H9 (cell line): ENCODE measurements at regions not wholly inside any gene's neighbourhood (a gene's known extent, or its start where the extent isn't known, plus 50 kb on each side); places are given as distances from the start of the nearest gene placed in this dataset.

Experiments used
- DNase-seq: peaks from one replicate; pipeline ENCODE4 v3.0.0-alpha.2; 2017
- H2AFZ ChIP-seq: one replicate; pipeline ENCODE4 v1.6.1; 2013; ENCODE audit warnings: mild to moderate bottlenecking, low read length, control low read depth, moderate library complexity
- H2AK5ac ChIP-seq: 2 replicates; pipeline ENCODE4 v1.6.1; 2013; ENCODE audit warnings: low read length, control low read depth, mixed read lengths; ENCODE audit not compliant: insufficient read length
- H2BK120ac ChIP-seq: one replicate; pipeline ENCODE4 v1.6.1; 2013; ENCODE audit warnings: low read depth, mild to moderate bottlenecking, low read length, control low read depth, inconsistent platforms; ENCODE audit not compliant: poor library complexity, severe bottlenecking
- H2BK12ac ChIP-seq: 2 replicates; pipeline ENCODE4 v1.6.1; 2013; ENCODE audit warnings: low read length, control low read depth, mixed read lengths, low read depth; ENCODE audit not compliant: insufficient read length
- H2BK15ac ChIP-seq: 2 replicates; pipeline ENCODE4 v1.6.1; 2013; ENCODE audit warnings: low read depth, low read length, control low read depth
- H2BK20ac ChIP-seq: one replicate; pipeline ENCODE4 v1.6.1; 2013; ENCODE audit warnings: low read depth, mild to moderate bottlenecking, low read length, control low read depth, inconsistent platforms; ENCODE audit not compliant: poor library complexity, severe bottlenecking
- H2BK5ac ChIP-seq: 2 replicates; pipeline ENCODE4 v1.6.1; 2013; ENCODE audit warnings: low read length, control low read depth, mixed read lengths; ENCODE audit not compliant: insufficient read length
- H3K14ac ChIP-seq: 2 replicates; pipeline ENCODE4 v1.6.1; 2013; ENCODE audit warnings: low read length, control low read depth; ENCODE audit not compliant: insufficient read depth
- H3K18ac ChIP-seq: 2 replicates; pipeline ENCODE4 v1.6.1; 2013; ENCODE audit warnings: low read depth, mild to moderate bottlenecking, mixed read lengths, low read length, control low read depth; ENCODE audit not compliant: insufficient read length
- H3K23ac ChIP-seq: 2 replicates; pipeline ENCODE4 v1.6.1; 2013; ENCODE audit warnings: low read length, control low read depth, mixed read lengths, low read depth; ENCODE audit not compliant: insufficient read length
- H3K23me2 ChIP-seq: 2 replicates; pipeline ENCODE4 v1.6.1; 2013; ENCODE audit warnings: low read depth, mild to moderate bottlenecking, mixed read lengths, low read length, control low read depth; ENCODE audit not compliant: insufficient read length, poor library complexity, severe bottlenecking
- H3K27ac ChIP-seq: 2 replicates; pipeline ENCODE4 v1.5.1; 2013; ENCODE audit warnings: low read length, control low read depth, mixed read lengths, low read depth; ENCODE audit not compliant: insufficient read length
- H3K27me3 ChIP-seq: 2 replicates; pipeline ENCODE4 v1.6.1; 2013; ENCODE audit warnings: low read length, control low read depth, inconsistent platforms; ENCODE audit not compliant: insufficient read depth
- H3K4ac ChIP-seq: 2 replicates; pipeline ENCODE4 v1.6.1; 2013; ENCODE audit warnings: low read depth, mild to moderate bottlenecking, control low read depth, inconsistent platforms, low read length, moderate library complexity
- H3K4me1 ChIP-seq: 2 replicates; pipeline ENCODE4 v1.6.1; 2013; ENCODE audit warnings: low read length, control low read depth, inconsistent platforms; ENCODE audit not compliant: insufficient read depth
- H3K4me2 ChIP-seq: 2 replicates; pipeline ENCODE4 v1.6.1; 2013; ENCODE audit warnings: low read length, control low read depth, mixed read lengths; ENCODE audit not compliant: insufficient read length, insufficient read depth
- H3K56ac ChIP-seq: 2 replicates; pipeline ENCODE4 v1.6.1; 2013; ENCODE audit warnings: low read depth, mild to moderate bottlenecking, mixed read lengths, low read length, control low read depth; ENCODE audit not compliant: insufficient read length
- H3K79me1 ChIP-seq: 2 replicates; pipeline ENCODE4 v1.6.1; 2013; ENCODE audit warnings: low read depth, mild to moderate bottlenecking, moderate library complexity, low read length, control low read depth, inconsistent platforms; ENCODE audit not compliant: insufficient read depth, poor library complexity, severe bottlenecking
- H3K79me2 ChIP-seq: 2 replicates; pipeline ENCODE4 v1.6.1; 2013; ENCODE audit warnings: low read length, control low read depth, inconsistent platforms; ENCODE audit not compliant: insufficient read depth
- H3K9ac ChIP-seq: 2 replicates; pipeline ENCODE4 v1.6.1; 2013; ENCODE audit warnings: low read length, control low read depth, mixed read lengths; ENCODE audit not compliant: insufficient read length; ENCODE audit errors: extremely low read depth
- H3K9me3 ChIP-seq: one replicate; pipeline ENCODE4 v1.6.1; 2013; ENCODE audit warnings: low read depth, low read length, inconsistent platforms; ENCODE audit not compliant: control insufficient read depth
- H3T11ph ChIP-seq: one replicate; pipeline ENCODE4 v1.6.1; 2013; ENCODE audit warnings: mild to moderate bottlenecking, low read length, control low read depth, inconsistent platforms
- H4K20me1 ChIP-seq: one replicate; pipeline ENCODE4 v1.6.1; 2013; ENCODE audit not compliant: control insufficient read depth, insufficient read length, insufficient read depth
- H4K5ac ChIP-seq: 2 replicates; pipeline ENCODE4 v1.6.1; 2013; ENCODE audit warnings: low read depth, mild to moderate bottlenecking, mixed read lengths, low read length, control low read depth; ENCODE audit not compliant: insufficient read length
- H4K8ac ChIP-seq: replicated peaks from 2 replicates; pipeline ENCODE4 v1.6.1; 2013; ENCODE audit warnings: low read length, control low read depth, mixed read lengths, low read depth; ENCODE audit not compliant: insufficient read length
- H4K91ac ChIP-seq: 2 replicates; pipeline ENCODE4 v1.6.1; 2013; ENCODE audit warnings: low read depth, mild to moderate bottlenecking, moderate library complexity, mixed read lengths, low read length, control low read depth; ENCODE audit not compliant: insufficient read length
- H3K27ac Mint-ChIP-seq, 3 experiments: 2 replicates in 2 of 3; 3 replicates in 1 of 3; pipeline ENCODE4 v1.8.0; 2020 to 2021; ENCODE audit warnings: mixed read lengths in 3 of 3, mild to moderate bottlenecking in 1 of 3, moderate library complexity in 1 of 3
- H3K27me3 Mint-ChIP-seq: 2 replicates; pipeline ENCODE4 v1.8.0; 2021; ENCODE audit warnings: low read depth, mild to moderate bottlenecking, moderate library complexity, mixed read lengths
- H3K36me3 Mint-ChIP-seq, 3 experiments: 2 replicates in 2 of 3; 3 replicates in 1 of 3; pipeline ENCODE4 v1.8.0; 2020 to 2021; ENCODE audit warnings: low read depth in 3 of 3, mixed read lengths in 3 of 3; ENCODE audit not compliant: insufficient read depth in 1 of 3
- H3K4me1 Mint-ChIP-seq, 2 experiments: 2 replicates each; pipeline ENCODE4 v1.8.0; 2020; ENCODE audit warnings: mixed read lengths in 2 of 2
- H3K4me3 Mint-ChIP-seq, 2 experiments: 2 replicates in 1 of 2; 3 replicates in 1 of 2; pipeline ENCODE4 v1.8.0; 2020 to 2021; ENCODE audit warnings: mild to moderate bottlenecking in 2 of 2, mixed read lengths in 2 of 2, moderate library complexity in 1 of 2
- H3K9me3 Mint-ChIP-seq, 2 experiments: 2 replicates in 1 of 2; 3 replicates in 1 of 2; pipeline ENCODE4 v1.8.0; 2020; ENCODE audit warnings: mild to moderate bottlenecking in 2 of 2, mixed read lengths in 2 of 2, moderate library complexity in 1 of 2
- TF ChIP-seq, protein P1 (sequence below): fragments of 200-600 bp; sonication (generic); conservative IDR thresholded peaks from 3 replicates; pipeline ENCODE4 v1.8.0; 2021; ENCODE audit warnings: antibody characterized with exemption, mild to moderate bottlenecking

GRCh38 chr13:80442609-80443008, 101.7 kb upstream of the SPRY2 start:
- H4K91ac ChIP-seq = no peak overlapping the region
- no peak overlapping the region for H3T11ph ChIP-seq
- no peak overlapping the region for H2BK15ac ChIP-seq
- H2BK20ac ChIP-seq = no peak overlapping the region
- H3K14ac ChIP-seq = no peak overlapping the region
- no peaks in the 10 kb centered on the region for H3K79me1 ChIP-seq
- H3K56ac ChIP-seq = no peak overlapping the region
- H3K4ac ChIP-seq = no peak overlapping the region
- TF ChIP-seq, protein P1, sequence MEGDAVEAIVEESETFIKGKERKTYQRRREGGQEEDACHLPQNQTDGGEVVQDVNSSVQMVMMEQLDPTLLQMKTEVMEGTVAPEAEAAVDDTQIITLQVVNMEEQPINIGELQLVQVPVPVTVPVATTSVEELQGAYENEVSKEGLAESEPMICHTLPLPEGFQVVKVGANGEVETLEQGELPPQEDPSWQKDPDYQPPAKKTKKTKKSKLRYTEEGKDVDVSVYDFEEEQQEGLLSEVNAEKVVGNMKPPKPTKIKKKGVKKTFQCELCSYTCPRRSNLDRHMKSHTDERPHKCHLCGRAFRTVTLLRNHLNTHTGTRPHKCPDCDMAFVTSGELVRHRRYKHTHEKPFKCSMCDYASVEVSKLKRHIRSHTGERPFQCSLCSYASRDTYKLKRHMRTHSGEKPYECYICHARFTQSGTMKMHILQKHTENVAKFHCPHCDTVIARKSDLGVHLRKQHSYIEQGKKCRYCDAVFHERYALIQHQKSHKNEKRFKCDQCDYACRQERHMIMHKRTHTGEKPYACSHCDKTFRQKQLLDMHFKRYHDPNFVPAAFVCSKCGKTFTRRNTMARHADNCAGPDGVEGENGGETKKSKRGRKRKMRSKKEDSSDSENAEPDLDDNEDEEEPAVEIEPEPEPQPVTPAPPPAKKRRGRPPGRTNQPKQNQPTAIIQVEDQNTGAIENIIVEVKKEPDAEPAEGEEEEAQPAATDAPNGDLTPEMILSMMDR = no peak
- H2BK5ac ChIP-seq = no peak overlapping the region
- H3K18ac ChIP-seq = no peak overlapping the region
- Mint-ChIP-seq H3K27ac (no peak overlapping the region), H3K4me1 (peaks cover 17 to 20% of the 10 kb centered on the region in 2 experiments), H3K36me3 (no peaks in the 10 kb centered on the region), H3K4me3 (no peak overlapping the region), H3K27me3 (no peaks in the 10 kb centered on the region), H3K9me3 (no peaks in the 10 kb centered on the region)
- H3K4me2 ChIP-seq = no peak overlapping the region
- H3K9ac ChIP-seq = no peak overlapping the region
- no peak overlapping the region for H2BK120ac ChIP-seq
- no peak overlapping the region for H3K23ac ChIP-seq
- no peak overlapping the region for H2AK5ac ChIP-seq
- H2BK12ac ChIP-seq = no peak overlapping the region
- peaks cover 3% of the 10 kb centered on the region; the same call in 1 of the 2 replicates for H3K4me1 ChIP-seq
- no peak overlapping the region for H4K8ac ChIP-seq
- H2AFZ ChIP-seq = no peak overlapping the region
- H4K20me1 ChIP-seq = no peaks in the 10 kb centered on the region
- no peaks in the 10 kb centered on the region for H3K23me2 ChIP-seq
- no peak overlapping the region for H4K5ac ChIP-seq
- no peak overlapping the region for H3K27ac ChIP-seq
- H3K9me3 ChIP-seq = no peaks in the 10 kb centered on the region
- DNase-seq = no peak
- no peaks in the 10 kb centered on the region for H3K79me2 ChIP-seq
- H3K27me3 ChIP-seq = no peaks in the 10 kb centered on the region
